ENCODE measurements at regions not wholly inside any gene's neighbourhood (a gene's known extent, or its start where the extent isn't known, plus 50 kb on each side); places are given as distances from the start of the nearest gene placed in this dataset.

DNA sequence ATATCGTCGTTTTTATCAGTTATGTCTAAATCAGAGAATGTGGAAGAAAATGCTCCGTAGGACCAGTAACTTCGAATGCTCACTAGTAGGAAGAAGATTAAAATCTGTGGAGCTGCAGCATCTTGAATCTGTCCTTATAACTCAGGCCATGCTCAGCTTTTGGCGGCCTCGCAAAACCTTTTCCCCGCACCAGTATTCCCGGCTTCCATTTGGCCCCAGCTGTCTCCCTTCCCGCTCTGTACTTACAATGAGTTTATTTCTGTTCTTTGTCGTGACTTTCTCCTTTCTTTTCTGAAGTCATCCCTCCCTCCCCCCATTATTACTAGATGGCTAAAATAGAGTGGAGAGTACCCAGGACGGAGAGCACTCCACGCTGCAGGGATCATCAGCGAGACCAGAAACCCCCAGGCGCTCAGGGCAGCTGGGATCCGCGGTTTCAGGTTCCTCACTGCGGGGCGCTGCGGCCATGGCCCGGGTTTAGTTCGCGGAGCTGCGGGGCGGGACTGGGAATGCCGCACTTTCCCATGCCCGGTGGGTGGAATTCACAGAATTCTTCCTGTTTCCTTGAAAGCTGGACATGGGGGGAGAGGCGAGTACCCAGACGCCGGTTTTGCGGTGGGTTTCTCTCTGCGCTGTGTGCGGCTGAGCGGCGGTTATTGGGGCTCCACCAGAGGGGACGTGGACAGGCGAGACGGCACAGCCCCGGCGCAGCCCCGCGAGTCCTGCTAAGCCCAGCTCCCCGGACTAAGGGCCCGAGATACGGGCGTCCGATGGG, 183.5 kb downstream of the POM121L12 start:
- TF ChIP-seq CTCF (IDR thresholded peaks at IDR 0.05) (no peak), ZFX (IDR thresholded peaks at IDR 0.05; ENCODE audit: borderline replicate concordance) (no peak)

All from 22Rv1 (cell line).